ENCODE measurements at regions not wholly inside any gene's neighbourhood (a gene's known extent, or its start where the extent isn't known, plus 50 kb on each side); places are given as distances from the start of the nearest gene placed in this dataset.
"Not testable (repeated sequence)": the region's sequence is repeated elsewhere in the genome, so short reads cannot be mapped to it uniquely, and the experiment has no call there.

- no peak for DNase-seq
These were observed 116.3 kb upstream of the IGF1R start for GRCh38 chr15:98532063-98532462.

GRCh38 chr15:98536976-98537375, 111.4 kb upstream of the IGF1R start:
- no peak for DNase-seq

- no peak for DNase-seq
These were observed 110.8 kb upstream of the IGF1R start for GRCh38 chr15:98537516-98538060.

- DNase-seq = no peak
These were observed 106.8 kb upstream of the IGF1R start for GRCh38 chr15:98541519-98541918.

- no peak for DNase-seq
These were observed 105.1 kb upstream of the IGF1R start for GRCh38 chr15:98543237-98543636.

GRCh38 chr15:98546329-98546728, 102.0 kb upstream of the IGF1R start:
- no peak for DNase-seq

- no peak for DNase-seq
These were observed 101.1 kb upstream of the IGF1R start for GRCh38 chr15:98547275-98547674.

GRCh38 chr15:98547741-98548138, 100.6 kb upstream of the IGF1R start:
- DNase-seq = no peak

GRCh38 chr15:98548139-98548971, 100.0 kb upstream of the IGF1R start:
- peak; percentile 53 for DNase-seq

- DNase-seq = no peak
These were observed 99.3 kb upstream of the IGF1R start for GRCh38 chr15:98549003-98549402.

GRCh38 chr15:98549741-98550140, 98.6 kb upstream of the IGF1R start:
- DNase-seq = no peak

GRCh38 chr15:98550363-98550762, 98.0 kb upstream of the IGF1R start:
- DNase-seq = not testable (repeated sequence)

- no peak for DNase-seq
These were observed 96.3 kb upstream of the IGF1R start for GRCh38 chr15:98551936-98552562.

- DNase-seq = no peak
These were observed 93.8 kb upstream of the IGF1R start for GRCh38 chr15:98554272-98555172.

GRCh38 chr15:98555173-98555515, 93.2 kb upstream of the IGF1R start:
- DNase-seq = no peak

GRCh38 chr15:98556321-98556720, 92.0 kb upstream of the IGF1R start:
- no peak for DNase-seq

GRCh38 chr15:98560338-98560737, 88.0 kb upstream of the IGF1R start:
- no peak for DNase-seq

- DNase-seq = no peak
These were observed 87.0 kb upstream of the IGF1R start for GRCh38 chr15:98561169-98561941.

GRCh38 chr15:98562331-98562937, 85.9 kb upstream of the IGF1R start:
- DNase-seq = no peak

- DNase-seq = no peak
These were observed 82.8 kb upstream of the IGF1R start for GRCh38 chr15:98565566-98565965.

- no peak for DNase-seq
These were observed 80.4 kb upstream of the IGF1R start for GRCh38 chr15:98567951-98568350.

GRCh38 chr15:98568382-98569017, 79.8 kb upstream of the IGF1R start:
- DNase-seq = no peak
